Astrocyte of the hippocampus (primary cell): ENCODE measurements at regions not wholly inside any gene's neighbourhood (a gene's known extent, or its start where the extent isn't known, plus 50 kb on each side); places are given as distances from the start of the nearest gene placed in this dataset.
A peak's percentile ranks its signal among the peaks of the same experiment; 100 is the strongest.

Source experiments
- DNase-seq: peaks from one replicate; pipeline ENCODE4 v3.0.0; 2011; ENCODE audit warnings: low read depth, low spot score

- no peak for DNase-seq
Observed at GRCh38 chr6:14321992-14322772, 204.6 kb downstream of the CD83 start.

GRCh38 chr6:14322841-14323240 is 205.3 kb downstream of the CD83 start:
- DNase-seq: no peak

- no peak for DNase-seq
Observed at GRCh38 chr6:14326774-14327173, 209.2 kb downstream of the CD83 start.

GRCh38 chr6:14328163-14328562 is 210.6 kb downstream of the CD83 start:
- DNase-seq: no peak

- DNase-seq: peak; percentile 69
Observed at GRCh38 chr6:14333556-14334305, 216.2 kb downstream of the CD83 start.

- DNase-seq: peak; percentile 54
Observed at GRCh38 chr6:14335071-14335470, 217.5 kb downstream of the CD83 start.

- no peak for DNase-seq
Observed at GRCh38 chr6:14337152-14337551, 219.6 kb downstream of the CD83 start.

GRCh38 chr6:14339172-14339571 is 221.6 kb downstream of the CD83 start:
- DNase-seq: no peak

GRCh38 chr6:14339711-14340584 is 222.4 kb downstream of the CD83 start:
- DNase-seq: peak; percentile 35

- DNase-seq: peak; percentile 15
Observed at GRCh38 chr6:14344486-14344885, 226.9 kb downstream of the CD83 start.

- no peak for DNase-seq
Observed at GRCh38 chr6:14348389-14348788, 230.8 kb downstream of the CD83 start.

- DNase-seq: no peak
Observed at GRCh38 chr6:14349507-14349906, 231.9 kb downstream of the CD83 start.

- no peak for DNase-seq
Observed at GRCh38 chr6:14350210-14350609, 232.6 kb downstream of the CD83 start.

GRCh38 chr6:14353281-14353680 is 235.7 kb downstream of the CD83 start:
- no peak for DNase-seq

- no peak for DNase-seq
Observed at GRCh38 chr6:14353798-14354197, 236.2 kb downstream of the CD83 start.

GRCh38 chr6:14354919-14355572 is 237.5 kb downstream of the CD83 start:
- DNase-seq: peak; percentile 96

- no peak for DNase-seq
Observed at GRCh38 chr6:14359438-14359837, 241.9 kb downstream of the CD83 start.

GRCh38 chr6:14360565-14360964 is 243.0 kb downstream of the CD83 start:
- DNase-seq: no peak

- no peak for DNase-seq
Observed at GRCh38 chr6:14361297-14361696, 243.7 kb downstream of the CD83 start.

- no peak for DNase-seq
Observed at GRCh38 chr6:14361956-14362587, 244.5 kb downstream of the CD83 start.

GRCh38 chr6:14364370-14364769 is 246.8 kb downstream of the CD83 start:
- DNase-seq: no peak
